GM19239 (cell line): ENCODE measurements at regions not wholly inside any gene's neighbourhood (a gene's known extent, or its start where the extent isn't known, plus 50 kb on each side); places are given as distances from the start of the nearest gene placed in this dataset.
"Not testable (repeated sequence)": the region's sequence is repeated elsewhere in the genome, so short reads cannot be mapped to it uniquely, and the experiment has no call there.

Experiments used
- DNase-seq: peaks from one replicate; pipeline ENCODE4 v3.0.0; 2011; ENCODE audit warnings: low spot score; ENCODE audit not compliant: insufficient read length
- FAIRE-seq: peaks from 2 replicates; lab custom pipeline; 2011; peaks lifted over from hg19 to GRCh38; lab: Jason Lieb, UNC

DNA sequence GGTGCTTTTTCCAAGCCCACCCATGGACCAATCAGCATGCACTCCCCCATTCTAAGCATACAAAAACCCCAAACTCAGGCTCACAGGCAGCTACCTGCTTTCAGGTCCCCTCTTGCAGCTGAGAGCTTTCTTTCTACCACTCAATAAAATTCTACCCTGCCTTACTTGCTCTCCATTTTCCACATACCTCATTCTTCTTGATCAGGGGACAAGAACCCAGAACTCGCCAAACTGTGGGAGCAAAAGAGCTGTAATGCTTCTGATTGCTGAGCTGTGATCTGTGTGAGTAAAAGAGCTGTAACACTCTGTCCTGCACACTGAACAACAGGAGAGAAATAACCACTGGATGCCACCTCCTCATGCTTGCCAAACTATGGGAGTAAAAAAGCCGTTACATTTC, 972.1 kb downstream of the SLITRK5 start:
- DNase-seq (no peak), FAIRE-seq (no peak)

DNA sequence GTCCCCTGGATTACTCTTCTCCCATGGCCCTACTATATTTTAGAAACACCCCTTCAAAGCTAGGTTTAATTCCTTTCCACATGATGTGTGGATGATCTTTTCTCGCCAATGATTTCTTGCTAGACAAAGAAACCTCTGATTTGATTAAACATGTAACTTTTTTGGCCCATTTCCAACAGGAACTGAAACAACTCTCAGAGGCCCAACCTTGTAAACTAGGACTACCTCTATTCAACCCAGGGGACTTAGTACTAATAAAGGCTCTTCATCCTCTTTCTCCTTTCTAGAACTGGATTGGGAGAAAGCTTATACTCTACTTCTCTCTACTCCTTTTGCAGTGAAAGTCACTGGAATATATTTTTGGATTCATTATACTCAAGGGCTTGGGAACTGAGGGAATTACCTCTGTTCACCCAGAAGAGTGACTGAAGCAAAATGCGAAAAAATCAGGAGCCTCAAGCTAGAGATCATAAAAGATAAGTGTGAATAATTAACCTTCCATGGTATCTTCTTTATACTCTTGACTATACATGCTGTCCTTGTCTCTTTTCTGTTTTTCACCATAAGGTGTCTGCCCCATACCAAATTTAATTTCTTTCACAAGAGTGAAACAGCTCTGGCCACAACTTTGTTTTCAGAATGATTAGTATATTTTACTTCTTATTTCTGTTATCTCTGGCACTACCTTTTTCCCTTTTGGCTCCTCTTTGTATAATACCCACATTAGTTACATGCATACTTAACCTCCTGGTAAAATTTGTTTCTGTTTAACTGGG, 977.6 kb downstream of the SLITRK5 start:
- DNase-seq, result no peak
- no peak for FAIRE-seq

DNA sequence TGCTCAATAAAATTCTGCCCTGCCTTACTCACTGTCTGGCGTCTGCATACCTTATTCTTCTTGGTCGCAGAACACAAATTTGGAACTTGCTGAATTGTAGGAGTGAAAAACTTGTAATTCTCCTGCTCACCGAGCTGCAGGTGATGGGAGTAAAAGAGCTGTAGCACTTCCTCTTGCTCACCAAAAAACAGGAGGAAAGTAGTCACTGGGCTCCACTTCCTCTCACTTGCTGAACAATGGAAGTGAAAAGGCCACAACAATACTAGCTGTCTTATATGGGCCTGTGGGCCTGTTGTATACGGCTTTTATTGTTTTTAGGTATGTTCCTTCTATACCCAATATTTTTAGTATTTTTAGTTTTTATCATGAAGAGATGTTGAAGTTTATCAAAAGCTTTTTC, 978.7 kb downstream of the SLITRK5 start:
- DNase-seq (no peak), FAIRE-seq (no peak)

DNA sequence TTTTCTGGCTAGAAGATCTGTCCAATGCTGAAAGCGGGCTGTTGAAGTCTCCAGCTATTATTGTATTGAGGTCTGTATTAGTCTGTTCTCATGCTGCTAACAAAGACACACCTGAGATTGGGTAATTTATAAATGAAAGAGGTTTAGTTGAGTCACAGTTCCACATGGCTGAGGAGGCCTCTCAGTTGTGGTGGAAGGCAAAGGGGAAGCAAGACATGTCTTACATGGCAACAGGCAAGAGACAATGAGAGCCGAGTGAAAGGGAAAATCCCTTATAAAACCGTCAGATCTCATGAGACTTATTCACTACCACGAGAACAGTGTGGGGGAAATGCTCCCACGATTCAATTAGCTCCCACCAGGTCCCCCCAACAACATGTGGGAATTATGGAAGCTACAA, 980.4 kb downstream of the SLITRK5 start:
- DNase-seq, result no peak

DNA sequence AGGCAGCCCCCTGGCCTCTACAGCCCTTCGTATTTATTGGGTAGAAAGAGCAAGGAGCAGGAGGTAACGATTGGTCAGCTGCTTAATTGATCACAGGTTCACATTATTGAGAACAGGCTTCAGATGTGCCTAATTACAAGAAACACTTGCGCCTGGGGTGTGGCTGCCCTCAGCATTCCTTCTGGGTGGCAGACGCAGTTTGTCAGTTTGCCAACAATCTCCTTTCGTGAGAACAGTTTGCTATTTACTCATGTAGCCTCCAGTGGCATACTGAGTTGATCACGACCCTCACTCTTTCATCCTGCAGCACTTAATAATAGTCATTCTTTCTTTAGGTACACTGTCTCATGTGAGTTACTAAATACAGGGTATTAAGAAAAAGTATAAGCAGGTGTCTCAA, 985.6 kb downstream of the SLITRK5 start:
- FAIRE-seq, result no peak
- DNase-seq, result no peak

More for the DNA sequence above, 980.4 kb downstream of the SLITRK5 start:
- FAIRE-seq, result no peak

DNA sequence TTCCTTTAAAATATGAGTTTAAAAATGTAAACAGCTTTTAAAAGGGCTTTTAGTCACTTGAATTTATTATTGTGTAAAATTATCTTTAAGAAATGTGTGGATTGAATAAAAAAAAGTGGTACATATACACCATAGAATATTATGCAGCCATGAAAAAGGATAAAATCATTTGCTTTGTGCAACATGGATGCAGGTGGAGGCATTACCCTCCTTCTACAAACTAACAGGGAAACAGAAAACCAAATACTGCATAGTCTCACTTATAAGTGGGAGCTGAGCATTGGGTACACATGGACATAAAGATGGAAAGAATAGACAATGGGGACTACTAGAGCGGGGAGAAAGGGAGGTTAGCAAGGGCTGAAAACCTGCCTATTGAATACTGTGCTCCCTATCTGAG, 999.3 kb downstream of the SLITRK5 start:
- no peak for FAIRE-seq
- no peak for DNase-seq

DNA sequence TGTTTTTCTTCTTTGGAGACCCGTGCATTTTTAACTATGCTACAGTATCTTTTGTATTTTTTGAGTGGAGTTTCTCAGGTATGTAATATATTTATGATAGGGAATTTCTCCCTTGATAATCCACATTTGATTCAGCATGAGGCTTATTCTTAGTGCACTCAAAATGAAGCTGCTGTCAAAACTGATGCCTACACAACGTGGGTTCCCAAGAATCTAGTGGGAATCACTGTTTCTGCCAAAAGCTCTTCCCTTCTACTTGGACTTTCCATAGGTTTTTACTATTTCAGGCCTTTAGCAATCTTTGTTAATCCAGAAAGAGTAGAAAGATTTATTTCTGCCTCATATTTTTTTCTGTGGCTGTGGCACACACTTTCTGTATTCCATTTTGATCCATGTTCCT, 1003.7 kb downstream of the SLITRK5 start:
- DNase-seq (no peak), FAIRE-seq (no peak)

DNA sequence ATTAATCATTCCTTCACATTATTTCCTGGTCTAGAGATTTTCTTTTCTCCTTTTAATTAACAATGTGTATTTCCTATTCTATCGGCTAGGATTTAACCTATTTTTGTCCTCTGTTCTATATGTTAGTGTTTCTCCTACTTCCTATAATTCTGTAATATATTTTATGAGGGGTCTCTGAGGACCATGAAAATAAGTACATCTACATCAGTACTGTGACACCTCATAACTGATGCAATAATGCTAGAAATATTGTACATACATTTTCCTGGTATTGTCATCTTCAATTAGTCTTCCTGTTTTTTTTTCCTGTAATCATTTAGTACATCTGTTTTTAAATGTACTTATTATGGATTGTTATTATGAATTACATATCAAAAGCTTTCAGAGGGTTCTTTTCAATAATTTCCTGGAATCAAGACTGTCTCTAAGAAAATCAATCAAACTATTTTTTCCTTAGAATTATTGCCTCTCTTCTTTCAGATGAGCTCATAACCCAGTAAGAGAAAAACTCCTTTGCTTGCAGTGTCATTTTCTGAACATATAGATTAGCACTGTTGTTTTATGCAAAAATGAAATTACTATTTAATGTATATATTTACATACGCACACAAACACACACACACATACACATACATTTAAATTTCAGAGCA, 1004.3 kb downstream of the SLITRK5 start:
- DNase-seq, result no peak

DNA sequence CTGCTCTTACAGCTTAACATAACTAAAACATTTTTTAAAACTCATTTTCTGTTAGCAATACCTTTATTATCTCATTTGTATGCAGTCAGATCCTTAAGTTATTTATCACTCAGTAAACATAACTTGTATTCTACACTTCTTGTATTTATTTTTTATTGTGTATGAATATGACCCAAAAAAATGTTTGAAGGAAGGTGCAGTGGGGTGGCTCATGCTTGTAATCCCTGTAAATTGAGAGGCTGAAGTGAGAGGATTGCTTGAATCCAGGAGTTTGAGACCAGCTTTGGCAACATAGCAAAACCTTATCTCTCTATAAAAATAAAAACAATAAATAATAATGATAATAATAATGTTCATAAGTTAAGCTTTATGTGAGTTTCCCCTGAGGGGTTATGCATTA, 1004.8 kb downstream of the SLITRK5 start:
- DNase-seq (no peak), FAIRE-seq (no peak)

More for the DNA sequence above, 1004.3 kb downstream of the SLITRK5 start:
- FAIRE-seq, result no peak

DNA sequence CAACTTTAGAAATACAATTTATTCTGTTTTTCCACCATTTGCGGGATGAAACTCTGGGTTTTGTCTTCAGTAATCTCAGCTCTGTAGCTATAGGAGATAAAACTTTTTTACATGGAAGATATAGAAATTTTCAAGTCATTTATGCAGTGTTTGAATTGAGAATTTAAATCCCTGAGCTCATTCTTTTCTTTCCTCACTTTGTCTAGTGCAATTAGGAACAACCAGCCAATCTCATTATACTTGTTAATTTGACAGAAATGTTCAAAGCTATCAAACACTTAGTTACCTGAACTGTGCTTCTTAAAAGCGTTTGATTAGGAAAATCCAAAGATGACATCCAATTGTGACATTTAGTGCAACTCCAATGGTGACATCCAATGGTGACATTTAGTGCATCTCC, 1014.3 kb downstream of the SLITRK5 start:
- DNase-seq, result no peak
- FAIRE-seq, result no peak

DNA sequence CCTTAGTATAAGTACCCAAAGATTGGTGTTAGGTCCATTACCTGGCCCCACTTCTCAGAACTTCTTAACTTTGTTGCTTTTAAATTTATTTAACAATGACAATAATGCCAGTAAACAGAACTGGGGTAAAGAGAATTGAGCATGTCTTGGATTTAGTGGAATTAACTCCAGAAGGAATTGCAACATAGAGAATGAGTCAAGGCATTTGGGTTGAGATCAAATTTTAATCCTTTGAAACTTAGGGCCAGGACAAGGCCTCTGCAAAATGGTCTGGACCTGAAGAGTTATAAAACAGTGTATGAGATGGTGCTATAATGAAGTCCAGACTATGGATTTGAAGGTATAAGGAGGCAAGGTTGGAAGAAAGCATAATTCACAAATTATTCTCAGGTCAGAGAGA, 1030.4 kb downstream of the SLITRK5 start:
- FAIRE-seq (no peak), DNase-seq (no peak)

DNA sequence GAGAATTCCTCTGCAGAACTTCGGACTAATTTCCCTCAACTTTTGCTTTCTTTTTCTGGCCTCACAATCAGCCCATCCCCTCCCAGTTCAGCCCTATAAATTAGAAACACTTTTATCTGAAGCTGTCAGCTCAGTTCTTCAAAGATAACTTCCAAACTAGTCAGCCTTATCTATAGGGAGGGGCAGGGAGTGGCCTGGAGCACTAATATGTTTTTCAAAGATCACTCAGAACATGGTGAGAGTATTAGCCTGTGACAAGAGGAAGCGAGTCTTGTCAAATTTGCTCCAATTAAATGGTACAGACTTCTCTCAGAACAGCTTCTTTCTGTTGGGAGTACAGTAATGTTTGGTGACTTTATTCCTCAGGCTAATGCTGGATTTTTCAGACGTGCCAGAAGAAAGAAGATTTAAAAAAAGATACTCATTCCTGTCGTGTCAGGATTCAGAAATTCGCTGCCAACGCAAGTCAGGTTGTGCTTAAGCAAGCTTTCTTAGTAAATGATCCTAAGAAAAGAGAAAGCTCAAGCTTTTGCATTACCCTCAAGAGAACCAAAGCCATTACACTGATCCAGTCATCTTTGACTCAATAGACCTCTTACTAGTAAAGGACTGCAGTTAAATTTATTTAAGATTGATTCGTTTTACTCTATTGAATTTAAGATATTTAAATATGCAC, 1033.6 kb downstream of the SLITRK5 start:
- DNase-seq, result no peak
- FAIRE-seq, result no peak

DNA sequence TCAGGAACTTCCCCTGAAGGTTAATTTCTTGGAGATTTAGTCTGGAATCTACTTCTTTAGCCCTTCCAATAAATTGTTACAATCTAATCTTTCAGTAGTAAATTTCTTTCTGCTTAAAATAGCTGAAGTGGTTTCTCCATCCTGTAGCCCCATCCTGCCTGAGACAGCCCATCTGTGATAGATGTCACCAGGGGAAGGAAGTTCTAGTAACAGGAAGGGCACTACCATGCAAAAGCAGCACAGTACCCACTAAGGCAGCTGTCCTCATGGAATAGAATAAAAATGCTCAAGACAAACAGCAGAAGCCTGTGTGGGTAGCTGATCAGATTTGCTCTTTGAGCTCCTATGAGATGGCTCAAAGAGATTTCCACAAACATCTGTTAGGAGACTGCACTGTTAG, 1036.5 kb downstream of the SLITRK5 start:
- FAIRE-seq, result no peak
- DNase-seq, result no peak

DNA sequence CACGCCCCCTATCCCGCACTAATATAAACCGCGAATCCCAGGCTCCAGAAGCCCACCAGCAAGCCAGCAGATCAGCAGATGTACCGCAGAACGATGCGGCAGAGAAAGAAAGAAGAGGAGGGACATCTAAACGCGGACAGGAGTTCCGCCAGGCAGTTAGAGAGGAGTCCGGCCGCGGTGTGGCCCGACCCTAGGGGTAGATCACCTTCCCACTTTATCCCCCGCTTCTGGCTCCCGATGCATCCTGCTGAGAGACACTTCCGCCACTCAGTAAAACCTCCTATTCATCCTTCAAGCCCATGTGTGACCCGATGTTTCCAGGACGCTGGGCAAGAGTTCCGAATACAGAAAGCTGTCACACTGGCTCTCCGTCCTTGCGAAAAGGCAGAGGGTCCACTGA, 1046.8 kb downstream of the SLITRK5 start:
- FAIRE-seq, result no peak
- DNase-seq, result no peak

DNA sequence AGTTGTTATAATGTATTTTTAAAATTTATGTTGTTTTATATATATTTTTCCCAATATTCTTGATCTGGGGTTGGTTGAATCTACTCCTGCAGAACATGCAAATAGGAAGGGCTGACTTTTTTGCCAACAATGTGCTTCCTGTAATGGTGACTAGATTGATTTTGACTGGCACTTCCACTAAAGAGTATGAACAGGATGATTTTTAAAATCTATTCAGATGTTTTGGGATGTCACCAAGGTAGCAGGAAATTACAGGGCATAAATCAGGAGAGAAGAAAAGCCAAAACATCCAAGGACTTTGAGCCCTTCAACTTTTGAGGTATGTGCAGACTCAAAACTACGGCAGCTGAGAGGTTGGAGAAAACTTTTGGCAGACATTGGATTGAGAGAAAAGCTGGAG, 1047.6 kb downstream of the SLITRK5 start:
- no peak for FAIRE-seq

DNA sequence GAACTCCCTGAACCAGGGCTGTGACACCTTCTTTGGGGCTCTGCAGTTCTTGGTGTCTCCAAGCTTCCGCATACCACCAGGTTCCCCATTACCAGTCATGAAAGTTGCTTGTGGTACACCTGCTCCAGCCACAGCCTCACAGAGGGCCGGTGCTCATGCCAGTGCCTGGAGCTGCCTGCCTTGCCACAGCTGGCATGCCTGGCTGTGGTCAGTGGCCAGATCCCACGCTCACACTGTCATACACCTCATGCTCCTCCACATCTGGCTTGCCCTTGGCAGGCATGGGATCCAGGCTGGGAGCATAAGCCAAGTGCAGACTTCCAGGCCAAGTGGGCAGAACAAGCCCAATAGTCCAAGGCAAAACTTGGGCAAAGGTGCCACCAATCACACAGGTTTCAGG, 1054.9 kb downstream of the SLITRK5 start:
- DNase-seq (no peak), FAIRE-seq (no peak)

More for the DNA sequence above, 1047.6 kb downstream of the SLITRK5 start:
- DNase-seq, result no peak

DNA sequence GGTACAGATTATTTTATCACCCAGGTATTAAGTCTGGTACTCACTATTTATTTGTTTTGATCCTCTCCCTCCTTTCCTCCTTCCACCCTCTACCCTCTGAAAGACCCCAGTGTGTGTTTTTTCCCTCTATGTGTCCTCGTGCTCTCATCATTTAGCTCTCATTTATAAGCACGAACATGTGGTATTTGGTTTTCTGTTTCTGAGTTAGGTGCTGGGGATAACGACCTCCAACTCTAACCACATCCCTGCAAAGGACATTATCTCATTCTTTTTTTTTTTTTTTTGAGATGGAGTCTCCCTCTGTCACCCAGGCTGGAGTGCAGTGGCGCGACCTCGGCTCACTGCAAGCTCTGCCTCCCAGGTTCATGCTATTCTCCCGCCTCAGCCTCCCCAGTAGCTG, 1056.1 kb downstream of the SLITRK5 start:
- not testable (repeated sequence) for DNase-seq, FAIRE-seq

DNA sequence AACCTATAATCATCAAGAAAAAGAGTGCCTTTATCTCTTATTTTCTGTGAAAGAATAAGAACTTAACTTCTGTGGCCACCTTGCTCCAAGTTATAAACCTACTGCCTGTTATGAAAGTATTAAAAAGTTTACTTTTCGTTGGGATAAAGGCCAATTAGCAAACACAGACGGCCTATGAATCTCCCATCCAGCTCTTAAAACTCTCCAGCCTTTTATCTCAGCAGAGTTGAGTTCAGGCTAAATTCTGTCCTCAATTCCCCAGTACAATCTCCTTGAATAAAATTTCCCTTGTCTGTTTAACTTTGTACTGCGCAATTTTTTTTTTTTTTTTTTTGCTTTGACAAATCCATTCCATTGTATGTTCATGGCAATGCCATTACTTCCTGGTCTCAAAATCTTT, 1058.4 kb downstream of the SLITRK5 start:
- FAIRE-seq (no peak), DNase-seq (no peak)

DNA sequence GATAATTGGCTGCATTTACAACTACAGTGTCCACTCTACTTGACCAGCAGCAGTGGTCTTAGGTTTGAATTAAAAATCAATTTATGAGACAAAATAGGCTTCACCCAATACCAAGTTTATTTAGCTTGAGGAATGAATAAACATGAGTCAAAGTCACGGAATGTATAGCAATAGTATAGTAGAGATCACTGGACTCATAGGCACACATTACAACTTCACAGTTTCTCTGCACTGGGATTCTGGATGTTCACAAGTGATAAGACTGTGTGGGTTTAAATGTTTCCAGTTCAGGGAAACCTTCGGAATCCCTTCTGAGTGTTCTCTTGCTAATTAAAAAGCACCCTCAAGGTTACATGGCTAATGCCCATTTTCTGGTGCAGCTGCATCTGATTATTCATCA, 1064.9 kb downstream of the SLITRK5 start:
- no peak for FAIRE-seq
- DNase-seq, result no peak

DNA sequence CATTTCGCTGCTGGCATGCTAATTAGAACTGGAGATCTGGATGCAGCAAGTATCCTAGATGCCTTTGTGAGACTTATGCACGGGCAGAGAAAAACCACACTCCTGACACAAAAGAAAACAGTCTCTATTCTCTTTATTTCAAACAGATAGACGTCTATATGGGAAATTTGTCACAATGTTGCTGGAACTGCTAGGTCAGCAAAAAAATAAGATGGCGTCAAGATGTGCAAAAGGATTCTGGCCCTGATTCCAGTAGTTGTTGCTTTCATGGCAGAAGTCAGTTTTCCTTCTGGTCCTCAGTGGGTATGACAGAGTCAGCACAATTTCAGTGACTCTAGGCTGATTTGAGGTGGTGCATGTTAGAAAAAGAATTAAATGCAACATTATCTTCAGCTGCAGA, 1068.0 kb downstream of the SLITRK5 start:
- FAIRE-seq, result no peak

DNA sequence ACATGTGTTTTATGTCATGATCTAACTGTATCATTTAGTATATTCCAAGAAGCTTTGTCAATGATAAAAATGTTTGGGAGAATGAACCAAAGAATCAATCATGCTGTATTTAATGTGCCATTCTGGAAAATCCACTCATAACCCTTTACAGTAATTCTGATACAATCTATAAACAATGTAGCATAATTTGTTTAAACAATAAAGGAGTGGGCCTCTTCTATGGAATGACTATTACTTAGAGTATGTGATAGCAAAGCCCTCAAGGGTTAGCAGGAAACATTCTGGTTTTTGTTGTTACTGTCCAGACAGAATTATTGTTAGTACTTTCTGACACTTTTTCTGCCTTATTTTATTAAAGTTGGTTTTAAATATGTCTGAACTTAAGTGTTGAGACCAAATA, 1073.1 kb downstream of the SLITRK5 start:
- FAIRE-seq (no peak), DNase-seq (no peak)

More for the DNA sequence above, 1068.0 kb downstream of the SLITRK5 start:
- DNase-seq, result no peak
